PFSK-1 (cell line): ENCODE measurements at regions not wholly inside any gene's neighbourhood (a gene's known extent, or its start where the extent isn't known, plus 50 kb on each side); places are given as distances from the start of the nearest gene placed in this dataset.

ENCODE experiments used
- FOXP2 ChIP-seq: optimal IDR thresholded peaks from 2 replicates; pipeline ENCODE3; 2011; ENCODE audit warnings: borderline replicate concordance, control low read depth, inconsistent platforms; ENCODE audit not compliant: insufficient read depth; ENCODE audit errors: extremely low read length, extremely low read depth
- POLR2AphosphoS5 ChIP-seq: IDR thresholded peaks from 2 replicates; pipeline ENCODE4 v1.6.1; 2012; ENCODE audit warnings: low read depth, mild to moderate bottlenecking, control low read depth, low read length, moderate library complexity
- SIN3A ChIP-seq: IDR thresholded peaks from 2 replicates; pipeline ENCODE4 v1.6.1; 2012; ENCODE audit warnings: mild to moderate bottlenecking, low read length, moderate library complexity, borderline replicate concordance; ENCODE audit not compliant: insufficient read depth
- TAF1 ChIP-seq: IDR thresholded peaks from 2 replicates; pipeline ENCODE4 v1.6.1; 2012; ENCODE audit warnings: low read length, control low read depth, borderline replicate concordance; ENCODE audit not compliant: insufficient read depth
- TF ChIP-seq, protein P1 (sequence below), 2 experiments: IDR thresholded peaks; 2 replicates each; pipeline versions ENCODE4 v1.6.1 to v1.8.0; 2011 to 2012; ENCODE audit warnings: low read depth in 2 of 2, low read length in 2 of 2, control low read depth in 1 of 2, inconsistent platforms in 1 of 2, mild to moderate bottlenecking in 1 of 2, moderate library complexity in 1 of 2; ENCODE audit not compliant: insufficient read depth in 1 of 2

DNA sequence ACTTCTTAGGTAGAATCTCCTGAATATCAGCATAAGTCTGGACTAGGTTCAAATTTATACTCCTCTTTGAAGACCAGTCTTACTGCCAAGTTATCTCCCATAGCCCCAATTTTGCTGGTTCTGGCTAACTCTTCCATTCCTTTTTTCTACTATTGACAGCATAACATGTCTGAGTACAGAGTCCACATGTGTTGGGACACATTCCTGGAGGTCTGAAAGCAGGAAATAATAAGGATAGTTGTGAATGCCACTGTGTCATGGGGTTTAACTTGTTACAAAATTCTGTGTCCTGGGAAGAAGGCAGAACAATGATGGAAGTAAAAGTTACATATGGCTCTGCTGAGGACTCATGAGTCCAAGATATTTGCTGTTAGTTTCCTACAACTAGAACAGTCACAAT lies 57.4 kb upstream of the ZBTB20 start:
- TF ChIP-seq TAF1 (no peak), SIN3A (no peak), FOXP2 (no peak), POLR2AphosphoS5 (no peak)
- TF ChIP-seq, protein P1, sequence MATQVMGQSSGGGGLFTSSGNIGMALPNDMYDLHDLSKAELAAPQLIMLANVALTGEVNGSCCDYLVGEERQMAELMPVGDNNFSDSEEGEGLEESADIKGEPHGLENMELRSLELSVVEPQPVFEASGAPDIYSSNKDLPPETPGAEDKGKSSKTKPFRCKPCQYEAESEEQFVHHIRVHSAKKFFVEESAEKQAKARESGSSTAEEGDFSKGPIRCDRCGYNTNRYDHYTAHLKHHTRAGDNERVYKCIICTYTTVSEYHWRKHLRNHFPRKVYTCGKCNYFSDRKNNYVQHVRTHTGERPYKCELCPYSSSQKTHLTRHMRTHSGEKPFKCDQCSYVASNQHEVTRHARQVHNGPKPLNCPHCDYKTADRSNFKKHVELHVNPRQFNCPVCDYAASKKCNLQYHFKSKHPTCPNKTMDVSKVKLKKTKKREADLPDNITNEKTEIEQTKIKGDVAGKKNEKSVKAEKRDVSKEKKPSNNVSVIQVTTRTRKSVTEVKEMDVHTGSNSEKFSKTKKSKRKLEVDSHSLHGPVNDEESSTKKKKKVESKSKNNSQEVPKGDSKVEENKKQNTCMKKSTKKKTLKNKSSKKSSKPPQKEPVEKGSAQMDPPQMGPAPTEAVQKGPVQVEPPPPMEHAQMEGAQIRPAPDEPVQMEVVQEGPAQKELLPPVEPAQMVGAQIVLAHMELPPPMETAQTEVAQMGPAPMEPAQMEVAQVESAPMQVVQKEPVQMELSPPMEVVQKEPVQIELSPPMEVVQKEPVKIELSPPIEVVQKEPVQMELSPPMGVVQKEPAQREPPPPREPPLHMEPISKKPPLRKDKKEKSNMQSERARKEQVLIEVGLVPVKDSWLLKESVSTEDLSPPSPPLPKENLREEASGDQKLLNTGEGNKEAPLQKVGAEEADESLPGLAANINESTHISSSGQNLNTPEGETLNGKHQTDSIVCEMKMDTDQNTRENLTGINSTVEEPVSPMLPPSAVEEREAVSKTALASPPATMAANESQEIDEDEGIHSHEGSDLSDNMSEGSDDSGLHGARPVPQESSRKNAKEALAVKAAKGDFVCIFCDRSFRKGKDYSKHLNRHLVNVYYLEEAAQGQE (IDR thresholded peaks at IDR 0.05; ENCODE audit: insufficient read depth in 1 of 2, low read depth in 2 of 2, low read length in 2 of 2), result no peak

DNA sequence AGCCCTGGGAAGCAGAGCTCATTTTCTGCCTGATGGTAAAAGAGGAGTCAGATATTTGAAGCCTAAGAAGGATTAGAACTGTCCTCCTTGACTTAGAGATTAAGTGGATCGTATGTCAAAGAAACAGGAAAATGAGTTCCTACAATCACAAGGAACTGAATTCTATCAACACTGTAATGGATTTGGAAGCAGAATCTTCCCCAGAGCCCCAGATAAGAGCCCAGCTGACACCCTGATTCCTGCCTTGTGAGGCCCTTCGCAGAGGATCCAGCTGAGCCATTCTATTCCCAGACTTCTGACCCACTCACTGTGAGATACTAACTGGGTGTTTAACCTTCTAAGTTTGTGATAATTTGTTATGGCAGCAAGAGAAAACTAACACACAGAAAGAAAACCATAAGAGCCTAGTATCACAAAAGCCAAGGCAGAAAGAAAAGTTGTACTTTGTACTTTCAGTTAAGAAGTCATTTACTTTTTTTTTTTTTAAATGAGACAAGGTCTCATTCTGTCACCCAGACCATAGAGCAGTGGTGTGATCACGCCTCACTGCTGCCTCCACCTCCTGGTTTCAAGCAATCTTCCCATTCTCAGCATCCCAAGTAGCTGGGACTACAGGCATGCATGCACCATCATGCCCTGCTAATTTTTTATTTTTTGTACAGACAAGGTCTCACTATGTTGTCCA lies 61.1 kb upstream of the ZBTB20 start:
- TF ChIP-seq FOXP2 (no peak), TAF1 (no peak), POLR2AphosphoS5 (no peak), SIN3A (no peak)
- TF ChIP-seq, protein P1 (IDR thresholded peaks at IDR 0.05; ENCODE audit: insufficient read depth in 1 of 2, low read depth in 2 of 2, low read length in 2 of 2), result no peak

DNA sequence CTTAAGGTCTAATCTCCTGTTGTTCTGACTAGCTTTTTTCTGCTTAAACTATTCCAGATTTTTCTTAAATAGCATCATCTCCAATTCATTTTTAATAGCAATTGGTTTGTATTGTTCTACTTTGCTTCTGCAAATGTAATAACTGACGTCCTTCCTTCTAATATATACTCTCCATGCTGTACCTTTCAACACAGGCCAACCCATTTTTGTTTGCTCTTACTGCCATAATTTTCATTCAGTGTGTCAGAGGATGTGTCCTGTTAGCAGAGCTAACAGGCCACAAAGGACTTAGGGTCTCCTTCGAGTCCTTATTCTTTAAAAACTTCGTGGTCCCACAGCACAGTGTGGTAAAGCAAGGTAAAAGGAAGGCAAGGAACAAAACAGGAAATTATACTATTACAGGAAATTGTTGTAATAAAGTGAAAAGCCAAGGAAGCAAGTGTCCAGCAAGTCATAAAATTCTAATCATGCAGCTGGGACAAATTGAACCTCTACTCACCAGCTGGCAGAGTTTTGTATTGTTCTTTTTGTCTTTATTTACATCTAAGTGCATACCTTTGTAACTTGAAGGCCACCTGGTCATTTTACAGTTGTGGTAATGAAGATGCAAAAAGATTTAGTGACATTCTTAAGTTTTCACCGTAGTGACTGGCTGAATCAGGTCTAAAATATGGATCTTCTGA lies 64.9 kb upstream of the ZBTB20 start:
- TF ChIP-seq TAF1 (no peak), FOXP2 (no peak), SIN3A (no peak), POLR2AphosphoS5 (no peak)
- TF ChIP-seq, protein P1 (IDR thresholded peaks at IDR 0.05; ENCODE audit: insufficient read depth in 1 of 2, low read depth in 2 of 2, low read length in 2 of 2), result no peak

DNA sequence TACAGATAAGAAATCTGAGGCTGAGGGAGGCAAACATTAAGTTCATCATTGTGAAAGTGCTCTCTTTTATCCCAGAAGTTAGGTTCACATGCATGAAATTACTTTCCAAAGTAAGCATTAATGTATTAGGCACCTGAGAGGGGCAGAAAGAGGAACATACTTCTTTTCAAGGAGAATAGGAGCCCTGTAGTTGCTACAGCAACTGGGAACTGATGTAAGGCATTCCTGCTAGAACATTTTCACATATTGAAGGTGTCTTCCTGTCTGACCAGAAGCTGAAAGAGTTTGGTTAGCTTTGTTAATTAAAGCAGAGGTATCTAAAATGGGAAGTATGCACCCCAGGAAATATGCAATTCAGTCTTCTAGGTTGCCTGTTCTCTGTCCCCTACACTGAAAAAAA lies 65.5 kb upstream of the ZBTB20 start:
- TF ChIP-seq TAF1 (no peak), FOXP2 (no peak), POLR2AphosphoS5 (no peak), SIN3A (no peak)
- TF ChIP-seq, protein P1 (IDR thresholded peaks at IDR 0.05; ENCODE audit: insufficient read depth in 1 of 2, low read depth in 2 of 2, low read length in 2 of 2), result no peak
